GM23248 (cell line): ENCODE measurements at regions not wholly inside any gene's neighbourhood (a gene's known extent, or its start where the extent isn't known, plus 50 kb on each side); places are given as distances from the start of the nearest gene placed in this dataset.

Experiments
- EZH2 ChIP-seq: fragments of 200-600 bp; sonication (generic); IDR thresholded peaks from 2 replicates; pipeline ENCODE4 v1.6.1; 2018; ENCODE audit warnings: antibody characterized with exemption, mild to moderate bottlenecking; ENCODE audit not compliant: insufficient read depth, poor library complexity, severe bottlenecking
- EZH2phosphoT487 ChIP-seq: fragments of 200-600 bp; sonication (generic); IDR thresholded peaks from 2 replicates; pipeline ENCODE4 v1.6.1; 2018; ENCODE audit warnings: antibody characterized with exemption, moderate library complexity, mild to moderate bottlenecking, low read depth; ENCODE audit not compliant: insufficient read depth

GRCh38 chr3:43159876-43160255 lies 54.0 kb upstream of the POMGNT2 start:
- TF ChIP-seq EZH2, result no peak
- TF ChIP-seq EZH2phosphoT487, result no peak
